GM19324 (cell line): ENCODE measurements at regions not wholly inside any gene's neighbourhood (a gene's known extent, or its start where the extent isn't known, plus 50 kb on each side); places are given as distances from the start of the nearest gene placed in this dataset.
"Not testable (repeated sequence)": the region's sequence is repeated elsewhere in the genome, so short reads cannot be mapped to it uniquely, and the experiment has no call there.

ENCODE experiments used
- ATAC-seq: cut with Tn5 transposase; IDR thresholded peaks from one replicate; pipeline ENCODE4 v1.9.1; 2021; ENCODE audit warnings: mild to moderate bottlenecking, moderate library complexity; ENCODE audit not compliant: unreplicated experiment, low FRiP score

DNA sequence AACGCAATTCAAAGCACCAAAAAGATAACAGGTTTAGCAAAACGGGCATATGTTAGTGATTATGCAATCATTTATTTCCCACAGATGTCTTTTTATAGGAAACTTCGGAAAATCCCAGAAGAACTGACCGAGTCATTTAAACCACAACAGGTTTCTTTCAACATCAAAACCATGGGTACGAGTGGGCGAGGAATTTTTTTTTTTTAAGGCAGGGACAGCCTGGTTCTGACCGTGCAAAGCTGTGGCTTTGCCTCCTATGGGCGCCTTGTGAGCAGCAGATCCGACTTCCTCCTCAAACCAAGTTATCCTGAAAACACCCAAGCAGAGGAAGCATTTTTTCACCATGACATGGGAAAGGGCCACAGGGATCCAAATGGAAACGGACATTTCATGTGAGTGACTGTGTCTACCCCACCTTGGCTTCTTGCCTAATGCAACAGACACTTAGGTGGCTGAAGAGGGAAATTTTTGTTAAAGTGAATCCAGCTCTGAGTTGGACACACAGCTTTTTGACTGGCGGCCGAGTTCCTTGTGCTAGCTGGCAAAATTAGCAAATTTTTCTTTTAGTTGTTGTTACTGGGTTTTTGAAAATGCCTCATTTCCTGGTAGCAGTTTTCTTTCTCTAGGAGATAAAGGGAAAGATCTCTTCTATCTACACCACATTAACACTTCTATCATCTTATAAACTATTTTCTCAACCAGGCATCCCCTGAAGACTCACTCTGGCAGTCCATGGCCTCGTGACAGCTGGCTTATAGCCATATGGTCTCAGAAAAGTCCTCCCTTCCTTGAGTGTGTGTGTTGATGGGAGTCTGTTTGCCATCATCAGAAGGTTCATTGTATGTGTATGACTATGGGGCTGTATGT is 487.4 kb upstream of the ZEB2 start:
- ATAC-seq: no peak

- ATAC-seq: no peak
Observed at GRCh38 chr2:145002624-145003023, 482.7 kb upstream of the ZEB2 start.

GRCh38 chr2:145000376-145000775 is 480.5 kb upstream of the ZEB2 start:
- no peak for ATAC-seq

- no peak for ATAC-seq
Observed at GRCh38 chr2:144999936-145000335, 480.0 kb upstream of the ZEB2 start.

- no peak for ATAC-seq
Observed at GRCh38 chr2:144999071-144999875, 479.4 kb upstream of the ZEB2 start.

DNA sequence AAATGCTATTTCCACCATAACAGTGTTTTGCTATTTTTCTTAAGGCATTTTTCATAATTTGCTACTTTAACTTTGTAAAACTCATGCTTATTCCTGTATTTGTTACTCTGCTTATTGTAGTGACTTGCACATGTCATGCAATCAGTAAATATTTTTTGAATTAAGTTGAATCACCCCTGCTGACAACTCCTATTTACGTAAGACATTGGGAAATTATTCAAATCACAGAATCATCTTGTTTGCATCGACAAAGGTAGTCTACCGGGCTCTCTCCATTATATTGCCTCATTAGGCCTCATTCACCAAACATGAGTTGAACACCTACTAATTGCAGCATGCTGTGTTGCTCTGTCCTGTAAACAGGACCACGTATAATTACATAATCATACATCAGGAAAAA is 478.5 kb upstream of the ZEB2 start:
- ATAC-seq: no peak

GRCh38 chr2:144996225-144996795 is 476.4 kb upstream of the ZEB2 start:
- ATAC-seq: no peak

GRCh38 chr2:144995482-144995881 is 475.6 kb upstream of the ZEB2 start:
- no peak for ATAC-seq

DNA sequence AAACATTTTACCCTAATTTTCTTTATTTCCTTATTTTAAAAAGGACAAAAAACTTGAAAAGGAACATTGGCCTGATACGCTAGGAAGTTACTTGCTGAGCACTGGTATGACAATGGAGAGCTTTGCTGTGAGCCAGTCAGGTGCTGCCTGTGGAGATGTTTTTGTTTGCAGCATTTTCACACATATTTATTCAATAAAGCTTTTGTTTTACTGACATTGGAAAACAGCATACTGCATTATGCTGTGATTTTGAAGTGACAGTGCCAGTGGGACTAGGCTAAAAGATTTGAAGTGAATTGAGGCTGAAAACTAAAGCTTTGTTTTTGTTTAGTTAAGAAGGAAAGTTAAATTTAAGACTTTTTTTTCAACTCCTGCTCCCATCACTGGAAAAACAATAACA is 470.7 kb upstream of the ZEB2 start:
- ATAC-seq: no peak

GRCh38 chr2:144989579-144990270 is 469.8 kb upstream of the ZEB2 start:
- ATAC-seq: no peak

GRCh38 chr2:144988591-144988990 is 468.7 kb upstream of the ZEB2 start:
- no peak for ATAC-seq

DNA sequence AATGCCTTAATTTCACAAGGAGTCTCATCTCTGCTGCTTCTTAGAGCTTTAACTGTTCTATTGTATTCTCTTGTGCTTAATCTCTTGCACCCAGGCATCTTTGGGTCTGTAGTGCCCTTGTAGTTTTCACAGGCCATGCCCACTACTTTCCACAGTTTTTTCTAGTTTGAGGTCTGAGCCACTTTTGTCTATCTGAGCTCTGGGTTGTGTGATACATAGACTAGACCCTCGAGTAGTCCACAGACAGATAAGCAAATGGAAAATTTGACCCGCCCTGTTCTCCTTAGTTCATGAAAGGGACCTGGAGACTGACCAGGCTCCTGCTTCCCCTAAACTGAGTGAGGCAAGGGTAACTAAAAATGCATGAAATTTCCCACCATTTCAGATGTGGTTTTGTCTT is 466.8 kb upstream of the ZEB2 start:
- ATAC-seq: no peak

GRCh38 chr2:144984038-144984437 is 464.1 kb upstream of the ZEB2 start:
- ATAC-seq: no peak

DNA sequence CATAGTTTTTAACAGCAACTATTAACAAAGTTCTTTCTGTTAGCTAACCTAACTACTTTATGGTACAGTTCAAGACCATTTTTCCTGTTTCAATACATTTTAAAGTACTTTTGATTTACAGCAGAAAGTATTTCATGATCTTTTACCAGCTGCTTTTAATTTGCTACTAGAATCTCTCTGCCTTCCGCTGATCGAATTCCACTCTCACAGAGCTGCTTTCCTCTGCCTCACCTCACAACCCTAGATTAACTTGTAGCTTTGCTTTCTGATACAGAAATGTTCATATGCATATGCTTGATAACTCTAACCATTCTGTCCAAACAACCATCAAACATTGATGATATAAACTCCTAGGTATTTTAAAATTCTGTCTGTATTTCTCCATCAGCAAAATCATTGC is 463.2 kb upstream of the ZEB2 start:
- no peak for ATAC-seq

- ATAC-seq: no peak
Observed at GRCh38 chr2:144982481-144982880, 462.6 kb upstream of the ZEB2 start.

DNA sequence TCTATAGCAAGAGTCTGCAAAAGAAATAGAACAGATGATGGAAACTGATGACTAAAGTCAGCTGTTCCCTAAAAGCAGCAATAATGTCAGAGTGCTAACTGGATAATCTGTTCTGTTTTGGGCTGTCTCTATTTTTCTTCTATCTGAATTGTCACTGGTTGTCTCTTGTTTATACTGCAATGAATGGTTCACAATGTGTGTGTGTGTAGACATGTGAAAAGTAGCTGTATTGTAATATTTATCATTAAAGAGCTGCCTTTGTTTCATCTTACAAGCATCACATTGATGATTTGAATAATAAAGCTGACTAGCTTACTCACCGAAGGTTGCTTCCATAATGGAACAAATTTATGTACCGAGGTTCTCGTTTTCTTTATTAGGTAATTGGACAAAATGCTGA is 456.0 kb upstream of the ZEB2 start:
- no peak for ATAC-seq

DNA sequence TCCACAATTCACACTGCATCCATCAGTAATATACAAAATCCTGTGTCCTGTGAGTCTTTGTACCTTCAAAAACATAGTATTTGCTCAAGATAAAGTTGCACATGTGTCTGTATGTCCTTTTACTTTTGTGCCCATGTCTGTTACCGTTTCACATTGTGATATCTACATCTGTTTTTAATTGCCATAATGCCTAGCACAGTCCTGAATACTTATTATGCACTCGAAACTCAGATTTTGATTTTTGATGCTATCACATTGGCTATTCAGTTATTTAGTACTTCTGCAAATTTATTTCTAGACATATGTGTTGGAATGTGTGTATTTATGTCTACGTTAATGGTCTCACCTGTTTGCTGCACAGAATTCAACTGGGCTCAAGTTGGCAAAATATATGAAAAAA is 452.8 kb upstream of the ZEB2 start:
- no peak for ATAC-seq

DNA sequence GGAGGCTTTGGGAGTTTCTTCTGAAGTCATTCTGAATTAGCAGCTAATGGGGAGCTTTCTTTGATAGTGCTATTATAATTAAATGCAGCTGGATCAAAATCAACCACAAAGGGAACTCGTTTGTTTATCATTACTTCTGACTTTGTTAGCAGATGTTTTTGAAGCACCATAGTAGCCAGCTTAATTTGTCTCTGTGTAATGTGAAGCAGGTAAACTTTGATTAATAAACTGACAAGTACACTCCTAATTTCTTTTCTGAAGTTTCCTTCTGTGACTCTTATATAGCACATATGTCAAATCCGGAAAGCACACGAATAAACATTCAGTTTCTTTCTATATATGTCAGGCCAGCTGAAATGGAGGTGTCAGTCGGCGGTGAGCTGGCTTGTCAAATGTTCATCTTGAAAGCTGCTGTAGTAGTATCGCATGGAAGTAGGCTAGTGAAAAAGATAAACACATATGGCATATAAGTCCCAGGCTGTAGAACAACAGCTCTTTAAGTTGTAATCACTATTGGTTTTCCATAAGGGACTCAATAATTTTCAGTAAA is 451.9 kb upstream of the ZEB2 start:
- no peak for ATAC-seq

GRCh38 chr2:144970410-144970809 is 450.5 kb upstream of the ZEB2 start:
- not testable (repeated sequence) for ATAC-seq

DNA sequence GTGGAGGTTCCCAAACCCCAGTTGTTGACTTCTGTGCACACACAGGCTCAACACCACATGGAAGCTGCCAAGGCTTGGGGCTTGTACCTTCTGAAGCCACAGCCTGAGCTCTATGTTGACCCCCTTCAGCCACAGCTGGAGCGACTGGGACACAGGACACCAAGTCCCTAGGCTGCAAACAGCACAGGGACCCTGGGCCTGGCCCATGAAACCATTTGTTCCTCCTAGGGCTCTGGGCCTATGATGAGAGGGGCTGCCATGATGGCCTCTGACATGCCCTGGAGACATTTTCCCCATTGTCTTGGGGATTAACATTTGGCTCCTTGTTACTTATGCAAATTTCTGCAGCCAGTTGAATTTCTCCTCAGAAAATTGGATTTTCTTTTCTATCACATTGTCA is 449.6 kb upstream of the ZEB2 start:
- not testable (repeated sequence) for ATAC-seq

DNA sequence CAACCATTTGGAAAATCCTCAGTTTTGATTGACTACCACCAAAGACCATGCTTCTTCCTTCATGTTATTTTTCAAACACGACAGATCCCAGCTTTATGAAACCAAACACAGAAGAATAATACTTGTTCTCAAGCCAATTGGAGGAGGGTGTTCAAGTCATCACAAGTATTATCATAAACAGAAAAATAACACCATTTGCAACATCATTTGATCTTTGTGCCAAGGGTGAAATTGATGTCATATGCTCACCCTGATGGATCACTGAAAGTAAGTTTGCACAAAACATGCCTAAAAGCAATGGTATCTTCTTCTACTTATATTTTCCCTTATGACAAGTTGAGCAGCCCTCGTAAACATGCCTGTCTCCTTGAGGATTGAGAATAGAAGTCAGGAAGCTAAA is 448.0 kb upstream of the ZEB2 start:
- ATAC-seq: no peak
